ENCODE measurements at regions not wholly inside any gene's neighbourhood (a gene's known extent, or its start where the extent isn't known, plus 50 kb on each side); places are given as distances from the start of the nearest gene placed in this dataset.

DNA sequence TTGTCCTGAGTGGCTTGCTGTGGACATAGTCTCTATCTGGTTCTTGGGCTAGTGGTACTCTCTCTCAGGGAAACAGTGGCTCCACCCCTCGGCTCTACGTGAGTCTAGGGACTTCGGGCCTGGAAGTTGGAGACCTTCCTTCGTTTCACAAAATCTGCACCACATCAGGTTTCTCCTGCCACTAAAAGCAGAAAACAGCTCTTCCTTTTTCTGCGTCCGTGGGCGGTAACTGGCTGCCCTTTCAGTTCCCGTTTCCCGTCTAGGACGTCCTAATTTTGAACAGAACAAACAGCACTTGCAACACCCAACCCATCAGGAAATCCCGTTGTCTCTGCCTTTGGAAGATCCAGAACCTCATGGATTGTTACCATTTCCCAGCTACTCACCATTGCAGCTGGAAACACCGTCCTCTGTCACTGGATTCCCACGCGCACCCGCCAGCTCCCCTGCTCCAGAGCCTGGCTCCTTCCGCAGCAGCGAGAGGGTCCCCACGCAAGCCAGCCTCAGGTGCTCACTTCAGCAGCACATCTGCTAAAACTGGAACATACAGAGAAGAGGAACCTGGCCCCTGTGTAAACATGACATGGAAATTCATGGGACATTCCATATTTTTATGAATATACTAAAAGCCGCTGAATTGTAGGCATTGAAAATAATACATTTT is 311.4 kb upstream of the AKR1E2 start:
- in situ Hi-C loops (cut with HindIII; ENCODE audit: low sequenced_read_pairs): loop anchor here (5.0 kb wide), 1 partner anchor 143 kb away; no protein-coding TSS in a partner anchor

DNA sequence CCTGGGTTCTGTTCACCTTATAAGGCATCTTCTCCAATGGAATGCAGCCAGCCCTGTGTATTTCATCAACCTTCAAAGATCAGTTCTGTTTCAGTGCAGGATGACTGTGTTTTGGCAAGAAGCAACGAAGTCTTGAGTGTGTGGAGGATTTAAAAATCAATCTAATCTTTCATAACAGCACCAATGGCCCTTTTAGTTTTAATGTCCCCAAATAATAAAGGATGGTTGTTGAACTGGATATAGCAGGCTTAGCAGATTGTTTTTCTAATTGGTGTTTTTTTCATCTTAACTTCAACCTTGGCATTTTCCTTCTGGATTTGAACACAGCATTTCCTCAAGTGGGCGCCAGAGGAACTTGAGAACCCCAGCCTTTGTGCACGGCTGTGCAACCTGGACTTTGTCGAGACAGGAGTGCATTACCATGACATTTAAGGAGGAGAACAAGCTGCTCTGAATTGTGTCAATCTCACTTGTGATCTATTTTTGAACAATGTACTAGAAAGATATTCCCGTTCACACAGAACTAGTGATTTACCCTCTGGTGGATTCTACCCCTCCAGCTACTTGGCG is 313.3 kb upstream of the AKR1E2 start:
- in situ Hi-C loops (cut with HindIII; ENCODE audit: low sequenced_read_pairs): no loop called here

DNA sequence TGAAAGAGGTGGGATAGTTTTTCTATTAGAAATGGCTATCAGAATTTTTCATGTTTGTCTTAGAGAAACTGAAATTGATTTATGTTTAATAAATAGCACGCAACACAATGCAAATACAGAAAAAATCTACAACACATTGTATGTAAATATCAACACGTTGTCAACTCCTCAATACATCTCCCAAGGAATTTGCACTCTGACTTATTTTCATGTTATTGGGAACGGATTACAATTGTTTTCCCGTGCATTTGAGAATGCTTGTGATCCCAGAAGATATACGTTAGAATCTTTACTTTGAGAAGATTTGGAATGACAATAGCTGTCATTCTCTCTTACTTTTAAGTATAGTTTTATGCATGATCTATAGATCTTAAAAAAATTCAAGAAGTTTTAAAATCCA is 313.8 kb upstream of the AKR1E2 start:
- in situ Hi-C loops (cut with HindIII; ENCODE audit: low sequenced_read_pairs): no loop called here

DNA sequence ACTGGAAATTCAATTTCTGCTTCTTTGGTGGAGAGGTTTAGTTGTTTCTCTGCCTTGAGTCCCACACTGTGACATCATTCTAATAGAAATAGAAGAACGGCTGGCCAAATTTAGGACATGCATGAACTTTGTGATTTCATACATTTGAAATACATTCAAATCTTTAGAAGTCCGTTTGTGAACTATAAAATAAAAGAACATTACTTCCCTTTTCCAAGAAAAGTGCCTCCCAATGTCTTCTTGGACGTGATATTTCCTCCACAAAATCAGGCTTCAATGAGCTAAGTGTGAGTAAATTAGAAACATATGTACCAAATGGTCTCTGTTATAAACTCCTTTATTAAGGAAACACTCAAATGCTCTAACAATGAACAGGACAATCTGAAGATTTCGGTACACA is 314.5 kb upstream of the AKR1E2 start:
- in situ Hi-C loops (cut with HindIII; ENCODE audit: low sequenced_read_pairs): no loop called here

DNA sequence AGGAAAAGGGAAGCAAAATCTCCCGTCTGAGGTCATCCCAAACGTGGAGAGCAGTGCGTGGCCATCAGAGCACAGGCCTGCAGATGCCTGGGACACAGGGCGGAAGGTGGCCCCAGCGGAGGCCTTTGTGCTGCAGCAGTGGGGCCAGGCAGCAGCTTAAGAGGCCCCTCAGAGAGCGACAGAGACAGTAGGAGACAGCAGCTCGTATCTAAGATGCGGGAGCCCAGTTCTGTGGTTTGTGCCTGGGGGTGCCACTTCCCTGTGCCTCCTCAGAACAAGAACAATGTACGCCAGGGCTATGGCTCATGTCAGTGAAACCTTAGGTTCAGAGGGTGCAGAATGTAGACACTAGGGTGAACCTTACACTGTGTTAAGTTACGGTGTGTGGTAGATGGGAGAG is 316.6 kb upstream of the AKR1E2 start:
- in situ Hi-C loops (cut with HindIII; ENCODE audit: low sequenced_read_pairs): no loop called here

DNA sequence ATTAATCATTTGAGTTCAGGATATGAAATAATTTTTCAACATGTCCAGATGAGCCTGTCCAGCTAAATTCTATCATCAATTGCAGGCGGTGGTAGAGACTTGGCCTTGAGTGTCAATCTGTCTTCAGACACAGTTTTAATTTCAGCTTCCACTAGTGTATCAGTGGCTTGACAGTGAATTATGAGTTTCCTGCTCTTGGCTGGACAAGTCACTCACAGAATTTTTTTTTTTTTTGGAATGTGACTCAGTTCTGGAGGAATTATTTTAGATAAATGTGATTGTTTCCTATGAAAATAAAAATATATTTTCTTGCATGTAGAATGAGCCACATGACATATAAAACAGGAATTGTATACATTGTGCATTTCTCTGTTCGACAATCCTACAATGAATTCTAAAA is 319.9 kb upstream of the AKR1E2 start:
- in situ Hi-C loops (cut with HindIII; ENCODE audit: low sequenced_read_pairs): no loop called here

DNA sequence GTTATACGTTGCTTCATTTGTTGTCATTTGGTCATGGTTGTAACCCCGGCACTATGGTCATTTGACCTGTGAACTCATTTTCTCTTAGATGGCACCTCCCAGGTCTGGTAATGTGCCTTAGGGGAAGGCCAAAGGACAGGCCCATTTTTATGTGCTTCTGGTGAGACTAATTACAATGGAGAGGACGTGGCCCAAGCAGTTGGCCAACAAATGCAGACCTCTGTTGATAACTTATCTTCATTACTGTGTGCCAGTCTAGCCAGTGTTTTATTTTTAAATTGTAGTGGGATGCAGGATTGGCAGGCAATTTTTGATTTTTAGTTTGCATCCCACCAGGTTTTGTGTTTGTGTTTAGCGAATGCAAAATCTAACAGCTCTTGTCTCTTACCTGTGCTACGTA is 321.5 kb upstream of the AKR1E2 start:
- in situ Hi-C loops (cut with HindIII; ENCODE audit: low sequenced_read_pairs): no loop called here

DNA sequence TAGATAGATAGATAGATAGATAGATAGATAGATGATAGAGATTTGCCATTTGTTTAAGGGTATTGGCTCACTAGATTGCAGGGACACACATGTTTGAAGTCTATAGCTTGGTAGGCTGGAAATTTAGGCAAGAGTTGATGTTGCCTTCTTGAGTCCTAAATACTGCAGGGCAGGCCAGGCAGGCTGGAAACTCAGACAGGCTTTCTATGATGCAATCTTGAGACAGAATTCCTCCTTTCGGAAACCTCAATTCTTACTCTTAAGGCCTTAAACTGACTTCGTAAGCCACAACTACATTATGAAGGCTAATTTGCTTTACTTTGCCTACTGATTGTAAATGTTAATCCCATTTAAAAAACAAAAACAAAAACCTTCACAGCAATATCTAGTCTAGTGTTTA is 322.9 kb upstream of the AKR1E2 start:
- in situ Hi-C loops (cut with HindIII; ENCODE audit: low sequenced_read_pairs): no loop called here

DNA sequence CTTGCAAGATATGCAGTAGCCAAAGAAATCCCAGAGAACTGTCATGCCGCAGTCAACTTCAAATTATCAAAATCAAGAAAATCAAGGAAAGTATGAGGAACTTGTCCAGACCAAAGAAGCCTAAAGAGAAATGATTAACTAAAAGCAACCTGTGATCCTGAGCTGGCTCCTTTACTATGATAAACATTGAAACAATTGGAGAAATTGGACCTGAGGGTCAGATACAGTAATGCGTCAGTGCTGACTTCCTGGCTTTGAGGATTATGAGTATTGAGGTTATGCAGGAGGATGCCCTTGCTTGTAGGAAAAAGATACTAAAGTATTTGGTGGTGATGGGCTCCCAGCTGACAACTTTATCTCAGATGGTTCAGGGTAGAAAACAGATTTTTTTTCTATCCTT is 324.7 kb upstream of the AKR1E2 start:
- in situ Hi-C loops (cut with HindIII; ENCODE audit: low sequenced_read_pairs): no loop called here

DNA sequence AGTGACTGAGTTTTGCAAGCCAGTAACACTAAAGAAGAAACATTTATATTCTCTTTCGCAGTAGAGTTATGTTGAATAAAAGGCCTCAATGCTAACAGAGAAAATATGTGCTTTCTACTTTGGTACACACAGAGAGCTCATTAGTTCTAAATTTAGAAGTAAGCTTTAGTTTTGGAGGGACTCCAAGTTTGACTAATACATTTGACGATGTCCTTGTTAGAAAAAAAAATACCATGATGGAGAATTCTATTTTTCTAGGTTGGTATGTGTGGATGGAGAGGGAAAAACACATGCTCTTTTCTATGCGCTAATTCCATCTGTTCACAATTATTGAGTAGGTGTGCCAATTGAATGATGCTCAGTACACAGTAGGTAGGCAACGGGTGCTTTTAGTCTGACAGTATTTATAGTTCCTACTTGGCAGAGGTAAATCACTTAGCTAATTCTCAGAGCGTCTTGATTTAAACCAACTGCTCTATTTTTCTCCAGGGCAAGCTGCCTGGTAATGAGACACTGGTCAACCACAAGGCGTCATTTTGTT is 327.2 kb upstream of the AKR1E2 start:
- in situ Hi-C loops (cut with HindIII; ENCODE audit: low sequenced_read_pairs): no loop called here

DNA sequence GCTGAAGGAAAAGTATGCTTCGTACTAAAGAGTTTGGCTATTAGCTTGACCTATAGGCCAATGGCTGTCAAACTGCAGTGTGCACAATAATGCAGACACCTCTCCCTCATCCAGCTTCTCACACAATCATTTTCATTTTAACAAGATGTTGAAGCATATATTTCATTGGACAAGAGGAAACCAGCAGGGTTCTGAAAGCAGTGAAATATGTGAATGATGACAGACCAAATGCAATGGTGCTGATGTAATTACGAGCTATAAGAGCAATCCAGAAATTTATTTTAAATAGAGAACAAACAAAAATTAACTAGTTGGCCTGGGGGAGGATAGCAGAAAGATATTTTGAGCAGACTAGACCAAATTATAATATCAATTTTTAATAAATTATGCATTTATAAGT is 331.5 kb upstream of the AKR1E2 start:
- in situ Hi-C loops (cut with HindIII; ENCODE audit: low sequenced_read_pairs): no loop called here

DNA sequence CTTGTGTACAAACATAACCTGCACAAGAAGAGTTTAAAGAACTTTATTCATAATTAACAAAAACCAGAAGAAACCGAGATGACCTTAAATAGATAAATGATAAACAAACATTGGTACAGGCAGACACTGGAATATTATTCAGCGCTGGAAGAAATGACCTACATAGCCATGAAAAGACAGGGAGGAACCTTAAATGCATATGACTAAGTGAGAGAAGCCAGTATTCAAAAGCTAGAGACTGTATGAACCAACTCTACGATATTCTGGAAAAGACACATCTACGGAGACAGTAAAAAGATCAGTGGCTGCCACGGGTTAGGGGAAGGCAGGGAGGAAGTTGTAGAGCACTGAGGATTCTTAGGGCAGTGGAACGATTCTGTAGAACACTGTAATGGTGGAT is 333.8 kb upstream of the AKR1E2 start:
- in situ Hi-C loops (cut with HindIII; ENCODE audit: low sequenced_read_pairs): no loop called here

DNA sequence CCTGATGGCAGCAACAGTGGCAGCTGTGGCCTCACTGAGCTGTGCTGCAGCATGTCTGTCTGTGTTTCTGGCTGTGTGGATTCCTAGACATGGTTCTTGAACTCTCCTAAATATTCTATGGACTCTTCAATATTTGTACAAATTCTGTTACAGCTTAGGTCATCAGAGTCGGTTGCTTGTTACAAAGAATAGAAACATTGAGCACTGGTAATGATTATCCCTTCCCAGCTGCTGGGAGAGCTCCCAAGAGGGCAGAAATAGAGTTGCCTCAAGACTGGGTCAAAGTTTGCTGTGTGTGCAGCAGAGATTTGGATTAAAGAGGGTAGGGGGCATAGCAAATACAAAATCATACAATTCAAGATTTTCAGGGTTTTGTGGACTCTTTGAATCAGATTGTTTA is 337.1 kb upstream of the AKR1E2 start:
- in situ Hi-C loops (cut with HindIII; ENCODE audit: low sequenced_read_pairs): no loop called here

DNA sequence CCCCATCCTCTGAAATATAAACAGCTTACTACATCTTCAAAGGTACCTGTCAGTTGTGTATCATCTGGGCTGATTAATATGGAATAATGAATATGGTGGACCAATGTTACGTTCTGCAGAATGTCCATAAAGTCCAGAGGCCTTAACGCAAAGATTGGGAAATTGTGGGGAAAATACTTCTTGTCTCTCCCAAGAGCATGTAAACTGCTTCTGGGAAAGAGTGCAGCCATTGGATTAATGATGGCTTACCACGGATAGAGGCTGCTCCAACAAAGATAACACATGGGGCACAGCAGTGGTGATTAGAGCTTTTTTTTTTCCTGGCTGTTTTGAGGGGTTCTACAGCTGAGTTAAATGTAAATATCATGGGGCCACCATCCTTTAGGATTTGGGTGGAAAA is 340.4 kb upstream of the AKR1E2 start:
- in situ Hi-C loops (cut with HindIII; ENCODE audit: low sequenced_read_pairs): no loop called here

DNA sequence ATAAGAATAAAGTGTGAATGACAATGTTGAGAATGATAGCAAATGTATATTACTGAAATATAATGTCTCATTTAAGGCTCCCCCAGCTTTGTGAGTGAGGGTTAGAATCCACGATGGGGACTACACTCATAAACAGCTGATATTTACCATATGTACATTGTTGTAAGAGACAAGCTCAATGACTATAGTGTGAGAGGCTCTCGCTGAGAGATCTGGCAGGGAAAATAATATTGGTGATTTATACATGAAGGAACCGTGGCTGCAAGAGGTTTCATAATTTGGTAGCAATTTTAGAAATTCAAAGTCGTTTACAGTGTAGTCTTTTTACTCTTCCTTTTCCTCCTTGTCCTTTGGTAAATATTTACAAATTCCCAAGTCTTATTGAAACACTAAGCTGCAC is 342.2 kb upstream of the AKR1E2 start:
- in situ Hi-C loops (cut with HindIII; ENCODE audit: low sequenced_read_pairs): no loop called here

DNA sequence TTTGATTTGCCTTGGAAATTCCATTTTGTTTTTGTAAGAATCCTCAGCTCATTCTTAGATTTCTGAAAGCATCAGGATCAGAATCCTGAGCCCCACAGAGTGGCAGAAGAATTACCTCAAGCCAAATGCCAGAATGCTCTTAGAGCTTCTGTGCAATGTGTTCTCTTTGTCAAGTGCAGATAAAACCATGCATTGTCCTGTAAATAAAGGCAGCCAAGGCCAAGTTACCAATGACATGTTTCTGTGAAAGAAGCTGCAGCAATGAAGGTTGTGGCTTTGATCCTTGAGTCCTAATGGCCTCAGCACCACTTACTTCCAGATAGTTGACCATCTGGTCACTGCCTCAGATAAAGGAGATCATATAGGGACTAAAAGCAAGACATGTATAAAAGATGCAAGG is 343.3 kb upstream of the AKR1E2 start:
- in situ Hi-C loops (cut with HindIII; ENCODE audit: low sequenced_read_pairs): no loop called here

DNA sequence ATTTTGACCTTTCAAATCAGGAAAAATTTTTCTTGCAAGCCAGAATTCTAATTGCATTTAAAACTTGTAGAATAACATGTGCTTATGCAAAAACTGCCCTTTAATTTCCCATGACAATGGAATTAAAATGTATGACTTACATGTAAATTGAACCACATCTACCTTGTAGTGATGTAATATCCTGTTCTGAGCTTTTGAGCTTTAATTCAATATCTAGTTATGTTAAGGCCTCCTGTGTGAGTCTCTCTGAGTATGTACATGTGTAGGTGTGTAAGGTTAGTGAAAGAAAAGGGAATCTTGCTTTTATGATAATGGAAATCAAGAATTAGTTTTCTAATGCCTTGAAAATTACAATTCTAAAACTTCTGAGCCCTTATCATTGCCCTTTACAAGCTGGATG is 344.8 kb upstream of the AKR1E2 start:
- in situ Hi-C loops (cut with HindIII; ENCODE audit: low sequenced_read_pairs): no loop called here

DNA sequence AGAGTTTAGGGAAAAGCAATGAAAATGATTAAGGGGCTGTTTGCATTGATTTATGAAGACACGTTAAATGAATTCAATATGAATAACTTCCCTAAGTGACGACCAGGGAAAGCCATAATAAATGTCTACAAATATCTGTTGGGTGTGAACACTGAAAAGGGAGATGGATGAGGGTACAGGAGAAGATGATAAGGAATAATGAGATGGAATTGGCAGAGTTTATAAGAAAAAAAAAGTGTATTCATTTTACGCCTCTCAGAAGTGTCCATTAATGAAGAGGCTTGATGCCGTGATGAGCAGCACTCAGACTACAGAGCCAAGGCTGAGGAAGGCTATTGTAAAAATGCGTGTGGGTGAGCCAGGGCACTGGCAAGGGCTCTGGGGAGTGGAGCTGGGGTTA is 346.7 kb upstream of the AKR1E2 start:
- in situ Hi-C loops (cut with HindIII; ENCODE audit: low sequenced_read_pairs): no loop called here

DNA sequence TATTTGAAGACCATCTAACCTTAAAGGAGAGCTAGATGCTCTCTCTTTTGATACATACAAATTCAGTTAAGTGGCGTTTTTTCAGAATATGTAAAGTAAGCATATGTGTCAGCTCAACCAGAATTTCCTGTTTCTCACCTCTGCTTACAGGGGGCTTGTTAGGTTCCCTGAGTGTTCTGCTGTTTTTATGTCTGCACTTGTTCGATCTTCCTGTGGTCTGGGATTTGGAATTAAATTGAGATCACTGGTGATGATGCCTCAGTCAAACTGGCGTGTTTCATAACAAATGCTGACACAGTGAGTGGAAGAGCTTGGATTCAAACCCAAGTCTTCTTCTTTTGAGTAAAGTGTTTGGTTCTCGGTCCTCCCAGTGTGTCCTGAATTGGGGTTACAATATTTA is 348.3 kb upstream of the AKR1E2 start:
- in situ Hi-C loops (cut with HindIII; ENCODE audit: low sequenced_read_pairs): no loop called here

DNA sequence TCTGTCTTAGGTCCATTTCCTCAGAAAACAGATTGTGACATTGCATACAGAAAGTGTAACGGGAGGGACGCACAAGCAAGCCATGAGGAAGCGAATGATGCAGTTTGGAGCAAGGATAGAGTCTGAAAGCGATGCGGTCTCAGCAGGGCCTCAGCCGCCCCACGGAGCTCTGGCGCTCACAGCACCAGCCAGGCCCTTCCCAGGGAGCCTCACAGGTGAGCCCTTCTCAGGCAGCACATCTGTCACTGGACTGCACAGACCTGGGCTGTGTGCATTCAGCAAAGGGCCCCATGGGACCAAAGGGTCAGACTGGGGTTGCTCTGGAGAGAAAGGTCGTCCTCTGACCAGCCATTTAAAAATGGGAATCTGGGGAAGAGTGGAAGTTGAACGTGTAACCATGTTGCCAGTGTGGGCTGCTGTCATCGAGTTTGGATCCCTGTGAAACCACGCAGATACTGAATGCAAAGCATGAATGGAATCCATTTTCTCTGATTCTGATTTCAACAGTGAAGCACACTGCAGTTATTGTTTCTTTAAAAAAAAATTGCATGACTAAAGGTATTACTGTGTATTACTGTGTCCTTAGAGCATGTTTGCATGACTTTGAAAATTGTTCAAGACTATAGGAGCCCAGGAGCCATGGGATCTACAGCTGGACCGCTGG is 350.0 kb upstream of the AKR1E2 start:
- in situ Hi-C loops (cut with HindIII; ENCODE audit: low sequenced_read_pairs): no loop called here

DNA sequence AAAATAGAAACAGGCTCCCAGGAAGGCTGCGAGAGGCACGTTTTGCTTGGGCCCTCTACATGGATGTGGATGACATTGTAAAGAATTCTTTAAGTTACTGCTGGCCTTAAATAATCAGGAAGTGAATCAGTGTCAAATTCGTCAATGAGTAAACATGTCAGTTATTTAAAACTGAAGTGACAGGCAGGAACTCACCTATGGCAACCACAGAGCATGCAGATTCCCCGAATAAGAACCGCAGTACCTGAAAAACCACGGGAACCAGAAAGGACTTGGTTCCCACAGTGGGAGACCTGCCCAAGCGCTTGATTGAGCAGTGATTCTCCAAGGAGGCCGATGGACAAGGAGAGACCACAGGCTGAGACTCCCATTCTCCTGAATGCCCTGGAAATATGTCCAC is 351.2 kb upstream of the AKR1E2 start:
- in situ Hi-C loops (cut with HindIII; ENCODE audit: low sequenced_read_pairs): no loop called here

DNA sequence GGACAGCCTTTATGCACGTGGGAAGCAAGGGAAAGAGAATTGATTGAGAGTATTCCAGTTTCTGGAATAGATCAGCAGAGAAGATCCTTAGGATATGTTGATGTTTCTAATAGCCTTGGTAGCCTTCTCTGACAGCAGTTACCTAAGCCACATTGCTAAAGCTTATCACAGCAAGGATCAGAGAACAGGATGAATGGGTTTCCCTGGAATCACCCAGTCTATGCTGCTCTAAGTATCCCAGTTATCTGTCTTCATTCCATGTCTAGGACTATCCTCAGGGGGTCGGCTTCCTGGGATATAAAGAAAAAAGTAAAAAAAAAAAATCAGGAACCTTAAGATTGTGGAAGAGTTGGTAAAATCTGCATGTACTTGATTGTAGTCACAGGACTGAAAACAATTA is 352.0 kb upstream of the AKR1E2 start:
- in situ Hi-C loops (cut with HindIII; ENCODE audit: low sequenced_read_pairs): no loop called here
